ENCODE measurements at regions not wholly inside any gene's neighbourhood (a gene's known extent, or its start where the extent isn't known, plus 50 kb on each side); places are given as distances from the start of the nearest gene placed in this dataset.

- Mint-ChIP-seq H3K27me3 (ENCODE audit: insufficient read depth) (peaks cover 5% of the 10 kb centered on the region), H3K9me3 (no peaks in the 10 kb centered on the region), H3K4me3 (no peak overlapping the region), H3K36me3 (ENCODE audit: low read depth) (no peaks in the 10 kb centered on the region), H3K4me1 (ENCODE audit: low read depth) (no peaks in the 10 kb centered on the region), H3K27ac (no peak overlapping the region)
- DNase-seq = no peak
- TF ChIP-seq CTCF (IDR thresholded peaks at IDR 0.05) = no peak
Measured at GRCh38 chr1:175874081-175874480, 130.7 kb upstream of the TNR start.

- Mint-ChIP-seq H3K9me3 (no peaks in the 10 kb centered on the region), H3K4me1 (ENCODE audit: low read depth) (no peaks in the 10 kb centered on the region), H3K36me3 (ENCODE audit: low read depth) (no peaks in the 10 kb centered on the region), H3K27ac (no peak overlapping the region), H3K27me3 (ENCODE audit: insufficient read depth) (peaks cover 5% of the 10 kb centered on the region), H3K4me3 (no peak overlapping the region)
- no peak for TF ChIP-seq CTCF (IDR thresholded peaks at IDR 0.05)
- no peak for DNase-seq
Measured at GRCh38 chr1:175873290-175873935, 130.0 kb upstream of the TNR start.

- H3K27ac Mint-ChIP-seq = no peak overlapping the region
Measured at GRCh38 chr1:175872588-175872987, 129.2 kb upstream of the TNR start.

GRCh38 chr1:175871647-175872046 is 128.3 kb upstream of the TNR start:
- Mint-ChIP-seq H3K36me3 (ENCODE audit: low read depth) (no peaks in the 10 kb centered on the region), H3K27me3 (ENCODE audit: insufficient read depth) (peaks cover 6% of the 10 kb centered on the region), H3K4me3 (no peak overlapping the region), H3K27ac (no peak overlapping the region), H3K4me1 (ENCODE audit: low read depth) (no peaks in the 10 kb centered on the region), H3K9me3 (no peaks in the 10 kb centered on the region)
- no peak for TF ChIP-seq CTCF (IDR thresholded peaks at IDR 0.05)
- no peak for DNase-seq

More at GRCh38 chr1:175872588-175872987, 129.2 kb upstream of the TNR start:
- no peaks in the 10 kb centered on the region for H3K4me1 Mint-ChIP-seq (ENCODE audit: low read depth)
- H3K36me3 Mint-ChIP-seq (ENCODE audit: low read depth) = no peaks in the 10 kb centered on the region
- no peak for DNase-seq
- H3K9me3 Mint-ChIP-seq = no peaks in the 10 kb centered on the region
- peaks cover 6% of the 10 kb centered on the region for H3K27me3 Mint-ChIP-seq (ENCODE audit: insufficient read depth)
- TF ChIP-seq CTCF (IDR thresholded peaks at IDR 0.05) = no peak
- H3K4me3 Mint-ChIP-seq = no peak overlapping the region

GRCh38 chr1:175870217-175870616 is 126.8 kb upstream of the TNR start:
- Mint-ChIP-seq H3K4me1 (ENCODE audit: low read depth) (no peaks in the 10 kb centered on the region), H3K27ac (no peak overlapping the region), H3K27me3 (ENCODE audit: insufficient read depth) (peaks cover 6% of the 10 kb centered on the region), H3K36me3 (ENCODE audit: low read depth) (no peaks in the 10 kb centered on the region), H3K4me3 (no peak overlapping the region), H3K9me3 (no peaks in the 10 kb centered on the region)
- no peak for DNase-seq
- TF ChIP-seq CTCF (IDR thresholded peaks at IDR 0.05) = no peak

GRCh38 chr1:175866776-175867175 is 123.4 kb upstream of the TNR start:
- no peak overlapping the region for H3K4me3 Mint-ChIP-seq
- H3K9me3 Mint-ChIP-seq = no peaks in the 10 kb centered on the region
- TF ChIP-seq CTCF (IDR thresholded peaks at IDR 0.05) = no peak
- H3K27me3 Mint-ChIP-seq (ENCODE audit: insufficient read depth) = peaks cover 8% of the 10 kb centered on the region
- H3K27ac Mint-ChIP-seq = no peak overlapping the region
- no peak for DNase-seq
- H3K4me1 Mint-ChIP-seq (ENCODE audit: low read depth) = no peaks in the 10 kb centered on the region
- no peaks in the 10 kb centered on the region for H3K36me3 Mint-ChIP-seq (ENCODE audit: low read depth)
